H1 (cell line): ENCODE measurements at regions not wholly inside any gene's neighbourhood (a gene's known extent, or its start where the extent isn't known, plus 50 kb on each side); places are given as distances from the start of the nearest gene placed in this dataset.

Source experiments
- HDAC6 ChIP-seq: IDR thresholded peaks from one replicate; pipeline ENCODE4 v1.7.1; 2012; ENCODE audit warnings: low read depth, mild to moderate bottlenecking, inconsistent platforms, low read length, moderate library complexity

- TF ChIP-seq HDAC6 = no peak
These were observed 180.4 kb downstream of the TMEM26 start (continued) for GRCh38 chr10:61272781-61273180.
